ENCODE measurements at regions not wholly inside any gene's neighbourhood (a gene's known extent, or its start where the extent isn't known, plus 50 kb on each side); places are given as distances from the start of the nearest gene placed in this dataset.
"Not testable (repeated sequence)": the region's sequence is repeated elsewhere in the genome, so short reads cannot be mapped to it uniquely, and the experiment has no call there.

GRCh38 chr12:86713121-86713520 lies 456.9 kb upstream of the MGAT4C start:
- Histone ChIP-seq H3K4me1 (ENCODE audit: insufficient read depth, low read length) (no peaks in the 10 kb centered on the region), H3K9ac (ENCODE audit: low read depth, low read length) (no peak overlapping the region), H3K9me3 (ENCODE audit: control insufficient read depth, insufficient read depth, low read length) (peaks cover 17% of the 10 kb centered on the region), H3K36me3 (ENCODE audit: insufficient read depth, low read length) (no peaks in the 10 kb centered on the region)

- Histone ChIP-seq H3K9me3 (ENCODE audit: control insufficient read depth, insufficient read depth, low read length) (peaks cover 21% of the 10 kb centered on the region), H3K36me3 (ENCODE audit: insufficient read depth, low read length) (no peaks in the 10 kb centered on the region), H3K4me1 (ENCODE audit: insufficient read depth, low read length) (no peaks in the 10 kb centered on the region), H3K9ac (ENCODE audit: low read depth, low read length) (no peak overlapping the region)
These were observed 456.2 kb upstream of the MGAT4C start for GRCh38 chr12:86712425-86712843.

- Histone ChIP-seq H3K9ac (ENCODE audit: low read depth, low read length) (no peak overlapping the region), H3K9me3 (ENCODE audit: control insufficient read depth, insufficient read depth, low read length) (peaks cover 21% of the 10 kb centered on the region), H3K36me3 (ENCODE audit: insufficient read depth, low read length) (no peaks in the 10 kb centered on the region), H3K4me1 (ENCODE audit: insufficient read depth, low read length) (no peaks in the 10 kb centered on the region)
These were observed 455.5 kb upstream of the MGAT4C start for GRCh38 chr12:86711731-86712130.

DNA sequence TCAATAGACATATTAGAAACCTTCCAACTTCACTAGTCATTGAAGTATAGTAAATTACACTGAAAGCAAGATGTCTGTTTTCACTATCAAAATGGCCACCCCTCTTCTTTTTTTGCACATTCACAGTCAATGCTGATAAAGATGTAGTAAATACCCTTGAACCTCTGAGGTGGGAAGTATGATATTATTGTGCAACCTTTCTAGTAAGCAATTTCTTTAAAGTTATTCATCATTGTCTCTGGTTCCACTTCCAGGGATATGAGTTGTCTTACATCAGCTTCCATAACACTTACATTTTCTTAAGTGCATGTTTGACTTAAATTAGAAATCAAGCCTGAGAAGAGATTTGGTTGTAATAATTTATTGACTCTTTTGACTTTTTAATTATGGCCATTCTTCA lies 453.9 kb upstream of the MGAT4C start:
- no peaks in the 10 kb centered on the region for H3K36me3 ChIP-seq (ENCODE audit: insufficient read depth, low read length)
- H3K9me3 ChIP-seq (ENCODE audit: control insufficient read depth, insufficient read depth, low read length), result peaks cover 21% of the 10 kb centered on the region
- H3K4me1 ChIP-seq (ENCODE audit: insufficient read depth, low read length), result no peaks in the 10 kb centered on the region
- H3K9ac ChIP-seq (ENCODE audit: low read depth, low read length), result no peak overlapping the region

- H3K9me3 ChIP-seq (ENCODE audit: control insufficient read depth, insufficient read depth, low read length), result peaks cover 17% of the 10 kb centered on the region
- not testable (repeated sequence) for H3K36me3 ChIP-seq (ENCODE audit: insufficient read depth, low read length)
These were observed 452.8 kb upstream of the MGAT4C start for GRCh38 chr12:86709017-86709416.

DNA sequence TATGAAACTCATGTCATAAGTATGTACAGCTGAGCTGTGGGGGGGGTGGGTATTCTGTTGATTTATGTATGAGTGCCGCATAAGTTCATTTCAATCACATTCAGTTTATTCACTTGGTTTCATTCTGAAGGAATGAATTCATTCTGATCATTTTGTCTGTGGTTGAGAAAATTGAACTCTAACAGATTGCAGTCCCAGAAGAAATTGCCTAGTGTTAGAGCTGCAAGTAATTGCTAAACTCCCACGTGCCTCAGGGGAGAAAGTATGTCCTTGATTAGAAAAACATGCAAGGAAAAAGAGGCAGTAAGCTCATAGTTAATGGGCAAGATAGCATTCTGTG lies 442.4 kb upstream of the MGAT4C start:
- H3K4me1 ChIP-seq (ENCODE audit: insufficient read depth, low read length), result no peaks in the 10 kb centered on the region
- no peak overlapping the region for H3K9ac ChIP-seq (ENCODE audit: low read depth, low read length)
- no peaks in the 10 kb centered on the region for H3K9me3 ChIP-seq (ENCODE audit: control insufficient read depth, insufficient read depth, low read length)
- H3K36me3 ChIP-seq (ENCODE audit: insufficient read depth, low read length), result no peaks in the 10 kb centered on the region

More at GRCh38 chr12:86709017-86709416, 452.8 kb upstream of the MGAT4C start:
- H3K4me1 ChIP-seq (ENCODE audit: insufficient read depth, low read length); H3K9ac ChIP-seq (ENCODE audit: low read depth, low read length): not testable (repeated sequence)

DNA sequence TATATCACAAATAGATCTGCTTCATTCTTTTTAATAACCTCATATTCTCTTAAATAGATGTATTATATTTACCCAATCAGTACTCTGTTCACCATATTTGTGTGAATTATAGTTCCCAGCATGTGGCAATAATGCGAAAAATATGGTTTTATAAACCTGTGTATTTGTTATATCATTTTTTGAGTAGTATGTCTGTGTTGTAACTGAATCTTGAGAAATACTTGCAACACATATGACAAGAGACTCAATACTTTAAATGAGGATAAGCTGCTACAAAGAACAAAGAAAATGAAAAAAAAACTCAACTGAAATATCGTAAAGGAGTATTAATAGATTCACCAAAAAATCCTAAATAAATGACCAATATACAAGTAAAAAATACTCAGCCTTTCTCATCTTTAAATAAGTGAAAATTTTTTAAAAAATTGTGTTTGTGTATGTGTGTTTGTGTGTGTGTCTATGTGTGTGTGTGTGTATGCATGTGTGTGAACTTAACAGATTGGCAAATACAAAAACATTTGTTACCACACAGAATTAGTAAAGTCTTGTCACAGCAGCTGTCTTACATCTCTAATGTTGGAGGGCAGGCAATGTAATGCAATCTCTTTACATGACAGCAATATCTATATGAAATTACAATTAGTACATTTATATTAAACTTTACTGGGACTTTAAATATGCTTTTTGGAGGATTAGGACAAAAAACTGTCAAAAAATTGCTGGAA lies 441.9 kb upstream of the MGAT4C start:
- no peak overlapping the region for H3K9ac ChIP-seq (ENCODE audit: low read depth, low read length)
- H3K36me3 ChIP-seq (ENCODE audit: insufficient read depth, low read length), result no peaks in the 10 kb centered on the region
- no peaks in the 10 kb centered on the region for H3K4me1 ChIP-seq (ENCODE audit: insufficient read depth, low read length)
- H3K9me3 ChIP-seq (ENCODE audit: control insufficient read depth, insufficient read depth, low read length), result no peaks in the 10 kb centered on the region

GRCh38 chr12:86683568-86684304 lies 427.5 kb upstream of the MGAT4C start:
- H3K4me1 ChIP-seq (ENCODE audit: insufficient read depth, low read length), result peaks cover 6% of the 10 kb centered on the region; the same call in 1 of the 2 replicates
- H3K36me3 ChIP-seq (ENCODE audit: insufficient read depth, low read length), result no peaks in the 10 kb centered on the region
- peaks cover 4% of the 10 kb centered on the region; the same call in 1 of the 2 replicates for H3K9me3 ChIP-seq (ENCODE audit: control insufficient read depth, insufficient read depth, low read length)
- no peak overlapping the region for H3K9ac ChIP-seq (ENCODE audit: low read depth, low read length)

DNA sequence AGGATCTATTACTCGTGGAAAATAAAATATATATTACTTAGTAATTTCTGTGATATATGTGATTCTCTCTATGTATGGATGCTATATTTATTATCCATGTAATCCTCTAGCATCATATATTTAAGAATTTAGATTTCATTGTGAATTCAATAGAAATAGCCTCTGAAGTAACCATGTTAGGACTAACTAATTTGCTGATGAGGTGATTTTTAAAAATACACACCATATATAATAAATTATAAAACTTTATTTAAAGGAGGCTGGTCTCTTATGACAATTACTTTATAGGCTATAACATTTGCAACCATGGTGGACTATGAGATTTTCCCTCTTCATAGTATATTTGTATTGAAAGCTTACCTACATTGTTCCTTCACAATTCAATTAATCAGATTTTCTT lies 424.9 kb upstream of the MGAT4C start:
- H3K9ac ChIP-seq (ENCODE audit: low read depth, low read length), result no peak overlapping the region
- H3K4me1 ChIP-seq (ENCODE audit: insufficient read depth, low read length), result peaks cover 6% of the 10 kb centered on the region; the same call in 1 of the 2 replicates
- no peaks in the 10 kb centered on the region for H3K36me3 ChIP-seq (ENCODE audit: insufficient read depth, low read length)
- no peaks in the 10 kb centered on the region for H3K9me3 ChIP-seq (ENCODE audit: control insufficient read depth, insufficient read depth, low read length)

GRCh38 chr12:86675197-86675596 lies 419.0 kb upstream of the MGAT4C start:
- no peaks in the 10 kb centered on the region for H3K4me1 ChIP-seq (ENCODE audit: insufficient read depth, low read length)
- no peak overlapping the region for H3K9ac ChIP-seq (ENCODE audit: low read depth, low read length)
- no peaks in the 10 kb centered on the region for H3K9me3 ChIP-seq (ENCODE audit: control insufficient read depth, insufficient read depth, low read length)
- no peaks in the 10 kb centered on the region for H3K36me3 ChIP-seq (ENCODE audit: insufficient read depth, low read length)

GRCh38 chr12:86670986-86671385 lies 414.8 kb upstream of the MGAT4C start:
- Histone ChIP-seq H3K9me3 (ENCODE audit: control insufficient read depth, insufficient read depth, low read length) (no peaks in the 10 kb centered on the region), H3K4me1 (ENCODE audit: insufficient read depth, low read length) (no peaks in the 10 kb centered on the region), H3K36me3 (ENCODE audit: insufficient read depth, low read length) (no peaks in the 10 kb centered on the region), H3K9ac (ENCODE audit: low read depth, low read length) (no peak overlapping the region)

DNA sequence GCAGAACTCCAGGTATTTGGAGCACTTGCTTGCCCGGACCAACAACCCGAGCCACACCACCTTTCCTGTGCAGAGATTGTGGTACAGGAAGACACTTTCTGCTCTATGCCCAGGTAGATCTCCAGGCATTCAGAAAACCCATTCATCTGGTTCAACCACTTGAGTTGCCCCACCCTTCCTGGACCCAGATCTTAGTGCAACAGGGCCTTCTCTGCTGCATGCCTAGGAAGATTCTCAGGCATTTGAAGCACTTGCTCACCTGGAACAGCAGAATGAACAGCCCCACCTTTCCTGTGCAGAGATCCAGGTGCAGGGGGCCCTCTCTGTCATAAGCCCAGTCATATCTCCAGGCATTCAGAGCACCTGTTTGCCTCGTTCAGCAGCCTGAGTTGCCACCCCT lies 412.8 kb upstream of the MGAT4C start:
- Histone ChIP-seq H3K9ac (ENCODE audit: low read depth, low read length) (no peak overlapping the region), H3K4me1 (ENCODE audit: insufficient read depth, low read length) (no peaks in the 10 kb centered on the region), H3K9me3 (ENCODE audit: control insufficient read depth, insufficient read depth, low read length) (no peaks in the 10 kb centered on the region), H3K36me3 (ENCODE audit: insufficient read depth, low read length) (no peaks in the 10 kb centered on the region)

- Histone ChIP-seq H3K36me3 (ENCODE audit: insufficient read depth, low read length) (no peaks in the 10 kb centered on the region), H3K9me3 (ENCODE audit: control insufficient read depth, insufficient read depth, low read length) (no peaks in the 10 kb centered on the region), H3K4me1 (ENCODE audit: insufficient read depth, low read length) (no peaks in the 10 kb centered on the region), H3K9ac (ENCODE audit: low read depth, low read length) (no peak overlapping the region)
These were observed 410.1 kb upstream of the MGAT4C start for GRCh38 chr12:86666316-86666715.

GRCh38 chr12:86663716-86664115 lies 407.5 kb upstream of the MGAT4C start:
- Histone ChIP-seq H3K9ac (ENCODE audit: low read depth, low read length) (no peak overlapping the region), H3K4me1 (ENCODE audit: insufficient read depth, low read length) (no peaks in the 10 kb centered on the region), H3K9me3 (ENCODE audit: control insufficient read depth, insufficient read depth, low read length) (no peaks in the 10 kb centered on the region), H3K36me3 (ENCODE audit: insufficient read depth, low read length) (no peaks in the 10 kb centered on the region)

GRCh38 chr12:86663173-86663572 lies 407.0 kb upstream of the MGAT4C start:
- H3K36me3 ChIP-seq (ENCODE audit: insufficient read depth, low read length), result no peaks in the 10 kb centered on the region
- H3K4me1 ChIP-seq (ENCODE audit: insufficient read depth, low read length), result no peaks in the 10 kb centered on the region
- H3K9me3 ChIP-seq (ENCODE audit: control insufficient read depth, insufficient read depth, low read length), result no peaks in the 10 kb centered on the region
- H3K9ac ChIP-seq (ENCODE audit: low read depth, low read length), result no peak overlapping the region

All from ES-I3 (cell line).